ENCODE measurements at regions not wholly inside any gene's neighbourhood (a gene's known extent, or its start where the extent isn't known, plus 50 kb on each side); places are given as distances from the start of the nearest gene placed in this dataset.

GRCh38 chr3:144141496-144141895 lies 169.9 kb downstream of the DIPK2A start:
- H3K27me3 Mint-ChIP-seq (ENCODE audit: insufficient read depth, low read depth, poor library complexity), result peaks cover 2% of the 10 kb centered on the region
- DNase-seq (ENCODE audit: low spot score), result no peak
- no peak for ATAC-seq
- TF ChIP-seq CREB1 (CRISPR knock-in tag; IDR thresholded peaks at IDR 0.05; ENCODE audit: low read depth), result no peak
- no peak for TF ChIP-seq EZH2phosphoT487 (IDR thresholded peaks at IDR 0.05; ENCODE audit: unreplicated experiment)
- no peak for TF ChIP-seq REST (IDR thresholded peaks at IDR 0.05; ENCODE audit: unreplicated experiment)
- TF ChIP-seq NANOG (IDR thresholded peaks at IDR 0.05; ENCODE audit: borderline replicate concordance), result no peak
- TF ChIP-seq ZNF114 (CRISPR knock-in tag; IDR thresholded peaks at IDR 0.05), result no peak
- TF ChIP-seq EZH2 (IDR thresholded peaks at IDR 0.05; ENCODE audit: low read depth, unreplicated experiment), result no peak
- no peak for TF ChIP-seq ZNF462 (CRISPR knock-in tag; IDR thresholded peaks at IDR 0.05)
- TF ChIP-seq ZNF331 (CRISPR knock-in tag; IDR thresholded peaks at IDR 0.05; ENCODE audit: low read depth), result no peak
- TF ChIP-seq CTCF (conservative IDR thresholded peaks at IDR 0.05; ENCODE audit: low read depth in 2 of 2), result no peak
- TF ChIP-seq STAT1 (IDR thresholded peaks at IDR 0.05; ENCODE audit: unreplicated experiment), result no peak
- TF ChIP-seq POLR2AphosphoS5 (IDR thresholded peaks at IDR 0.05; ENCODE audit: low read depth), result no peak
- TF ChIP-seq JUNB (IDR thresholded peaks at IDR 0.05; ENCODE audit: unreplicated experiment), result no peak
- TF ChIP-seq ETS1 (IDR thresholded peaks at IDR 0.05), result no peak
- no peaks in the 10 kb centered on the region for H3K27me3 ChIP-seq (ENCODE audit: insufficient read depth)
- H3K27ac Mint-ChIP-seq, result no peak overlapping the region
- H3K27ac ChIP-seq (ENCODE audit: low read depth), result no peak overlapping the region
- H3K4me1 Mint-ChIP-seq, result peaks cover 14% of the 10 kb centered on the region
- no peaks in the 10 kb centered on the region for H3K4me1 ChIP-seq (ENCODE audit: insufficient read depth)
- H3K36me3 Mint-ChIP-seq (ENCODE audit: low read depth), result peaks cover 27% of the 10 kb centered on the region
- H2AFZ ChIP-seq, result no peak overlapping the region
- H3K79me2 ChIP-seq (replicated peaks; ENCODE audit: insufficient read depth), result no peaks in the 10 kb centered on the region
- peaks cover 23% of the 10 kb centered on the region for H3K9me3 Mint-ChIP-seq
- H4K20me1 ChIP-seq (replicated peaks; ENCODE audit: insufficient read depth), result no peaks in the 10 kb centered on the region
- no peak overlapping the region for H3K4me3 ChIP-seq
- H3F3A ChIP-seq (replicated peaks; ENCODE audit: low read depth), result no peaks in the 10 kb centered on the region
- H3K36me3 ChIP-seq (ENCODE audit: insufficient read depth), result no peaks in the 10 kb centered on the region
- peaks cover 11% of the 10 kb centered on the region; the same call in 1 of the 2 replicates for H3K9me2 ChIP-seq (ENCODE audit: insufficient read depth)
- H3K4me3 Mint-ChIP-seq, result no peak overlapping the region
- H3K4me2 ChIP-seq, result no peak overlapping the region
